NB4 (cell line): ENCODE measurements at regions not wholly inside any gene's neighbourhood (a gene's known extent, or its start where the extent isn't known, plus 50 kb on each side); places are given as distances from the start of the nearest gene placed in this dataset.
"Not testable (repeated sequence)": the region's sequence is repeated elsewhere in the genome, so short reads cannot be mapped to it uniquely, and the experiment has no call there.

Experiments
- DNase-seq: peaks from one replicate; pipeline ENCODE4 v3.0.0; 2010; ENCODE audit warnings: low read depth
- H3K4me3 ChIP-seq: one replicate; pipeline ENCODE4 v1.5.1; 2011; ENCODE audit warnings: mild to moderate bottlenecking, low read depth, low read length, moderate library complexity
- CTCF ChIP-seq: IDR thresholded peaks from one replicate; pipeline ENCODE4 v1.5.1; 2012; ENCODE audit warnings: low read depth, low read length
- MAX ChIP-seq: IDR thresholded peaks from 2 replicates; pipeline ENCODE4 v1.6.1; 2011; ENCODE audit warnings: low read depth, low read length
- MYC ChIP-seq: IDR thresholded peaks from 2 replicates; pipeline ENCODE4 v1.6.1; 2011; ENCODE audit warnings: low read depth, low read length

GRCh38 chr16:21534561-21534960, 64.8 kb upstream of the METTL9 start:
- DNase-seq, result peak; percentile 62
- TF ChIP-seq MAX, result 0 out of 2 replicates have a peak, but pooled peaks have one; percentile 8
- peak; percentile 13 for TF ChIP-seq CTCF
- not testable (repeated sequence) for H3K4me3 ChIP-seq

- H3K4me3 ChIP-seq, DNase-seq: not testable (repeated sequence)
Observed at GRCh38 chr16:21535201-21535600, 64.2 kb upstream of the METTL9 start.

- DNase-seq, H3K4me3 ChIP-seq: not testable (repeated sequence)
Observed at GRCh38 chr16:21536740-21537139, 62.6 kb upstream of the METTL9 start.

- H3K4me3 ChIP-seq, result not testable (repeated sequence)
Observed at GRCh38 chr16:21537598-21537997, 61.8 kb upstream of the METTL9 start.

GRCh38 chr16:21539107-21539618, 60.2 kb upstream of the METTL9 start:
- H3K4me3 ChIP-seq, DNase-seq: not testable (repeated sequence)

More at GRCh38 chr16:21537598-21537997, 61.8 kb upstream of the METTL9 start:
- DNase-seq, result not testable (repeated sequence)

- TF ChIP-seq MAX, result 0 out of 2 replicates have a peak, but pooled peaks have one; percentile 4
- peak overlapping the region; percentile 0 for H3K4me3 ChIP-seq
- peak; percentile 87 for DNase-seq
Observed at GRCh38 chr16:21540770-21541433, 58.5 kb upstream of the METTL9 start.

GRCh38 chr16:21541611-21542051, 57.7 kb upstream of the METTL9 start:
- peak; percentile 37; the same call in 1 of the 2 replicates for TF ChIP-seq MAX
- TF ChIP-seq MYC, result peak; percentile 41; the same call in 1 of the 2 replicates
- peak; percentile 59 for DNase-seq
- H3K4me3 ChIP-seq, result not testable (repeated sequence)

- not testable (repeated sequence) for DNase-seq
Observed at GRCh38 chr16:21542075-21542474, 57.3 kb upstream of the METTL9 start.

GRCh38 chr16:21542491-21543124, 56.8 kb upstream of the METTL9 start:
- DNase-seq, H3K4me3 ChIP-seq: not testable (repeated sequence)

More at GRCh38 chr16:21542075-21542474, 57.3 kb upstream of the METTL9 start:
- not testable (repeated sequence) for H3K4me3 ChIP-seq

- not testable (repeated sequence) for H3K4me3 ChIP-seq
- DNase-seq, result peak; percentile 46
Observed at GRCh38 chr16:21543151-21543836, 56.1 kb upstream of the METTL9 start.

- DNase-seq, H3K4me3 ChIP-seq: not testable (repeated sequence)
Observed at GRCh38 chr16:21545664-21546326, 53.6 kb upstream of the METTL9 start.

- not testable (repeated sequence) for H3K4me3 ChIP-seq, DNase-seq
Observed at GRCh38 chr16:21549396-21549795, 50.0 kb upstream of the METTL9 start.
